PC-3 (cell line): ENCODE measurements at regions not wholly inside any gene's neighbourhood (a gene's known extent, or its start where the extent isn't known, plus 50 kb on each side); places are given as distances from the start of the nearest gene placed in this dataset.

Experiments
- ATAC-seq: fragments of 200-7000 bp; cut with Tn5 transposase; 2 replicates; pipeline ENCODE4 v1.9.1; 2020; ENCODE audit warnings: mild to moderate bottlenecking, moderate library complexity
- BruUV-seq: library from RNA; stranded (reverse); fragments of 400-500 nt; replicated peaks from 2 replicates; lab custom pipeline; 2021; lab: Mats Ljungman, UMichigan
- CTCF ChIA-PET: fragments of 300-600 bp; sonication (Branson Sonifier 250); formaldehyde crosslinking; loops from one replicate; lab custom pipeline; 2022; ENCODE audit warnings: antibody characterized with exemption; lab: Charles Lee
- POLR2A ChIA-PET: fragments of 300-600 bp; sonication (Branson Sonifier 250); formaldehyde crosslinking; loops from one replicate; lab custom pipeline; 2022; ENCODE audit warnings: antibody characterized with exemption; ENCODE audit not compliant: unreplicated experiment; lab: Charles Lee
- DNase-seq: peaks from one replicate; pipeline ENCODE4 v3.0.0-alpha.2; 2015
- H2AFZ ChIP-seq: fragments of 300-600 bp; sonication (generic); 2 replicates; pipeline ENCODE4 v1.6.0; 2016; ENCODE audit warnings: antibody characterized with exemption, low read length
- H3F3A ChIP-seq: fragments of 300-600 bp; sonication (generic); one replicate; pipeline ENCODE4 v1.6.0; 2017; ENCODE audit warnings: antibody characterized with exemption, low read length, control low read depth, mild to moderate bottlenecking; ENCODE audit not compliant: unreplicated experiment
- H3K27ac ChIP-seq: fragments of 300-600 bp; sonication (generic); 2 replicates; pipeline ENCODE4 v1.5.1; 2016; ENCODE audit warnings: mild to moderate bottlenecking, low read length
- H3K27me3 ChIP-seq: fragments of 300-600 bp; sonication (generic); 2 replicates; pipeline ENCODE4 v1.6.1; 2016; ENCODE audit warnings: low read length, mixed read lengths
- H3K36me3 ChIP-seq: fragments of 300-600 bp; sonication (generic); 2 replicates; pipeline ENCODE4 v1.6.1; 2016; ENCODE audit warnings: low read depth, mixed run types, low read length, mixed read lengths
- H3K4me1 ChIP-seq: fragments of 300-600 bp; sonication (generic); 2 replicates; pipeline ENCODE4 v1.5.1; 2016; ENCODE audit warnings: low read length; ENCODE audit not compliant: insufficient read depth
- H3K4me2 ChIP-seq: fragments of 300-600 bp; sonication (generic); 2 replicates; pipeline ENCODE4 v1.6.0; 2016; ENCODE audit warnings: low read length
- H3K4me3 ChIP-seq: fragments of 300-600 bp; sonication (generic); 2 replicates; pipeline ENCODE4 v1.5.1; 2016; ENCODE audit warnings: mild to moderate bottlenecking, low read length, mixed read lengths
- H3K79me2 ChIP-seq: fragments of 300-600 bp; sonication (generic); 2 replicates; pipeline ENCODE4 v1.6.1; 2017; ENCODE audit warnings: low read length, mixed read lengths
- H3K9ac ChIP-seq: fragments of 300-600 bp; sonication (generic); 2 replicates; pipeline ENCODE4 v1.6.0; 2016; ENCODE audit warnings: mild to moderate bottlenecking, low read length
- H3K9me2 ChIP-seq: fragments of 300-600 bp; sonication (generic); replicated peaks from 2 replicates; pipeline ENCODE4 v1.6.1; 2016; ENCODE audit warnings: mixed run types, low read length, mixed read lengths
- H3K9me3 ChIP-seq: fragments of 300-600 bp; sonication (generic); 2 replicates; pipeline ENCODE4 v1.6.1; 2016; ENCODE audit warnings: low read length, mixed read lengths
- H4K20me1 ChIP-seq: fragments of 300-600 bp; sonication (generic); 2 replicates; pipeline ENCODE4 v1.6.1; 2016; ENCODE audit warnings: low read length, mixed read lengths
- EZH2 ChIP-seq: fragments of 300-600 bp; sonication (generic); IDR thresholded peaks from one replicate; pipeline ENCODE4 v1.6.1; 2017; ENCODE audit warnings: antibody characterized with exemption, mild to moderate bottlenecking, low read length; ENCODE audit not compliant: unreplicated experiment
- EZH2phosphoT487 ChIP-seq: fragments of 300-600 bp; sonication (generic); IDR thresholded peaks from 2 replicates; pipeline ENCODE4 v1.6.1; 2018; ENCODE audit warnings: mild to moderate bottlenecking, antibody characterized with exemption, low read length, borderline replicate concordance
- intact Hi-C: fragments of 100-400 bp; cut with micrococcal nuclease; formaldehyde crosslinking; loops from 2 replicates; pipeline ENCODE4 v1.9.0; 2023
- TF ChIP-seq, protein P1 (sequence below): fragments of 300-600 bp; sonication (generic); conservative IDR thresholded peaks from 2 replicates; pipeline ENCODE4 v1.5.1; 2017; ENCODE audit warnings: antibody characterized with exemption, low read depth, mild to moderate bottlenecking, low read length

- H3K9ac ChIP-seq, result no peak overlapping the region
- no peaks in the 10 kb centered on the region for H3K9me2 ChIP-seq
- H3K36me3 ChIP-seq, result no peaks in the 10 kb centered on the region
- H3K27me3 ChIP-seq, result no peaks in the 10 kb centered on the region
- no peaks in the 10 kb centered on the region for H3K79me2 ChIP-seq
- CTCF ChIA-PET, result interaction anchor here (0.5 kb wide), 1 partner anchor 9 kb away, joined by 6 read pairs; no protein-coding TSS in a partner anchor
- H2AFZ ChIP-seq, result no peak overlapping the region
- H4K20me1 ChIP-seq, result no peaks in the 10 kb centered on the region
- ATAC-seq (no peak), DNase-seq (no peak)
- POLR2A ChIA-PET, result no interaction called here
- no peaks in the 10 kb centered on the region for H3K4me1 ChIP-seq
- no TSS peak for BruUV-seq
- H3F3A ChIP-seq, result no peaks in the 10 kb centered on the region
- no peak overlapping the region for H3K27ac ChIP-seq
- no peak overlapping the region for H3K4me2 ChIP-seq
- H3K9me3 ChIP-seq, result no peaks in the 10 kb centered on the region
- TF ChIP-seq, protein P1, sequence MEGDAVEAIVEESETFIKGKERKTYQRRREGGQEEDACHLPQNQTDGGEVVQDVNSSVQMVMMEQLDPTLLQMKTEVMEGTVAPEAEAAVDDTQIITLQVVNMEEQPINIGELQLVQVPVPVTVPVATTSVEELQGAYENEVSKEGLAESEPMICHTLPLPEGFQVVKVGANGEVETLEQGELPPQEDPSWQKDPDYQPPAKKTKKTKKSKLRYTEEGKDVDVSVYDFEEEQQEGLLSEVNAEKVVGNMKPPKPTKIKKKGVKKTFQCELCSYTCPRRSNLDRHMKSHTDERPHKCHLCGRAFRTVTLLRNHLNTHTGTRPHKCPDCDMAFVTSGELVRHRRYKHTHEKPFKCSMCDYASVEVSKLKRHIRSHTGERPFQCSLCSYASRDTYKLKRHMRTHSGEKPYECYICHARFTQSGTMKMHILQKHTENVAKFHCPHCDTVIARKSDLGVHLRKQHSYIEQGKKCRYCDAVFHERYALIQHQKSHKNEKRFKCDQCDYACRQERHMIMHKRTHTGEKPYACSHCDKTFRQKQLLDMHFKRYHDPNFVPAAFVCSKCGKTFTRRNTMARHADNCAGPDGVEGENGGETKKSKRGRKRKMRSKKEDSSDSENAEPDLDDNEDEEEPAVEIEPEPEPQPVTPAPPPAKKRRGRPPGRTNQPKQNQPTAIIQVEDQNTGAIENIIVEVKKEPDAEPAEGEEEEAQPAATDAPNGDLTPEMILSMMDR, result no peak
- no peak for TF ChIP-seq EZH2
- TF ChIP-seq EZH2phosphoT487, result no peak
- no peak overlapping the region for H3K4me3 ChIP-seq
- intact Hi-C loops, result no loop called here
These were observed 149.6 kb upstream of the BCOR start for GRCh38 chrX:40247382-40247781.

- no peak overlapping the region for H3K4me2 ChIP-seq
- no peaks in the 10 kb centered on the region for H3F3A ChIP-seq
- no peak overlapping the region for H3K4me3 ChIP-seq
- intact Hi-C loops, result no loop called here
- DNase-seq (no peak), ATAC-seq (no peak)
- H3K79me2 ChIP-seq, result no peaks in the 10 kb centered on the region
- ChIA-PET POLR2A (no interaction called here), CTCF (no interaction called here)
- H3K27ac ChIP-seq, result no peak overlapping the region
- H4K20me1 ChIP-seq, result no peaks in the 10 kb centered on the region
- no peak for TF ChIP-seq EZH2
- TF ChIP-seq, protein P1, result no peak
- TF ChIP-seq EZH2phosphoT487, result no peak
- no peaks in the 10 kb centered on the region for H3K4me1 ChIP-seq
- BruUV-seq, result no TSS peak
- H3K9ac ChIP-seq, result no peak overlapping the region
- H3K36me3 ChIP-seq, result no peaks in the 10 kb centered on the region
- no peak overlapping the region for H2AFZ ChIP-seq
- no peaks in the 10 kb centered on the region for H3K9me3 ChIP-seq
- H3K9me2 ChIP-seq, result no peaks in the 10 kb centered on the region
- H3K27me3 ChIP-seq, result no peaks in the 10 kb centered on the region
These were observed 147.8 kb upstream of the BCOR start for GRCh38 chrX:40245488-40246071.

- no peak overlapping the region for H3K4me3 ChIP-seq
- H3K9ac ChIP-seq, result no peak overlapping the region
- no peaks in the 10 kb centered on the region for H3K27me3 ChIP-seq
- DNase-seq (no peak), ATAC-seq (no peak)
- no peak overlapping the region for H3K4me2 ChIP-seq
- H4K20me1 ChIP-seq, result no peaks in the 10 kb centered on the region
- BruUV-seq, result no TSS peak
- TF ChIP-seq EZH2 (no peak), EZH2phosphoT487 (no peak)
- TF ChIP-seq, protein P1, result no peak; the same call in 1 of the 2 replicates
- no peaks in the 10 kb centered on the region for H3K9me2 ChIP-seq
- no peaks in the 10 kb centered on the region for H3F3A ChIP-seq
- no peaks in the 10 kb centered on the region for H3K9me3 ChIP-seq
- H3K79me2 ChIP-seq, result no peaks in the 10 kb centered on the region
- ChIA-PET POLR2A (no interaction called here), CTCF (no interaction called here)
- no peaks in the 10 kb centered on the region for H3K4me1 ChIP-seq
- no peak overlapping the region for H2AFZ ChIP-seq
- H3K27ac ChIP-seq, result no peak overlapping the region
- no peaks in the 10 kb centered on the region for H3K36me3 ChIP-seq
- intact Hi-C loops, result no loop called here
These were observed 147.2 kb upstream of the BCOR start for GRCh38 chrX:40244980-40245379.
